ENCODE measurements at regions not wholly inside any gene's neighbourhood (a gene's known extent, or its start where the extent isn't known, plus 50 kb on each side); places are given as distances from the start of the nearest gene placed in this dataset.

DNA sequence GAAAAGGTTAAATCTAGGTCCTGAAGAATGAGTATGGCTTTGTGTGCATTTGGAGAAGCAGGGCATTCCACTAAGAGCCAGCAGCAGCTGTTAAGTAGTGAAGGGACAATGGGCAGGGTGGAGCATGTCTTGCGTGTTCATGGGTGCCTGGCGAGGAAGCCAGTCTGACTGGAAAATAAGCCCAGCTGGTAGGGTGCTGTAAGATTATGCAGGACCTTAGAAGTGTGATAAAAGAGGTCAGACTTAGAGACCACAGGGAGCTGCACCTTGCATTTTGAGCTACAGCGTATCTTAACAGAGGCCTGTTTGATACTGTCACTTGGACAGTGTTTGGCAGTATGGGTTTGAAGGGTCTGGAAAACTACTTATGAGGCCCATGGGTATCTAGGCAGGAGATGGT lies 131.7 kb upstream of the ELL2 start:
- H3K27ac ChIP-seq = no peak overlapping the region
- WGBS, 2 donors = 57 to 82% methylated on average over 3 of the region's 3 CpGs

GRCh38 chr5:96091874-96092273 lies 130.2 kb upstream of the ELL2 start:
- no peak for DNase-seq
- Histone ChIP-seq H3K4me1 (no peaks in the 10 kb centered on the region), H3K36me3 (no peaks in the 10 kb centered on the region), H3K27me3 (no peaks in the 10 kb centered on the region), H3K27ac (no peak overlapping the region), H3K9me3 (no peaks in the 10 kb centered on the region), H3K4me3 (no peak overlapping the region)
- 95 to 97% methylated on average over 1 of the region's 1 CpG for WGBS, 2 donors
- no peak for TF ChIP-seq POLR2A (IDR thresholded peaks at IDR 0.05)
- TF ChIP-seq, protein P1, sequence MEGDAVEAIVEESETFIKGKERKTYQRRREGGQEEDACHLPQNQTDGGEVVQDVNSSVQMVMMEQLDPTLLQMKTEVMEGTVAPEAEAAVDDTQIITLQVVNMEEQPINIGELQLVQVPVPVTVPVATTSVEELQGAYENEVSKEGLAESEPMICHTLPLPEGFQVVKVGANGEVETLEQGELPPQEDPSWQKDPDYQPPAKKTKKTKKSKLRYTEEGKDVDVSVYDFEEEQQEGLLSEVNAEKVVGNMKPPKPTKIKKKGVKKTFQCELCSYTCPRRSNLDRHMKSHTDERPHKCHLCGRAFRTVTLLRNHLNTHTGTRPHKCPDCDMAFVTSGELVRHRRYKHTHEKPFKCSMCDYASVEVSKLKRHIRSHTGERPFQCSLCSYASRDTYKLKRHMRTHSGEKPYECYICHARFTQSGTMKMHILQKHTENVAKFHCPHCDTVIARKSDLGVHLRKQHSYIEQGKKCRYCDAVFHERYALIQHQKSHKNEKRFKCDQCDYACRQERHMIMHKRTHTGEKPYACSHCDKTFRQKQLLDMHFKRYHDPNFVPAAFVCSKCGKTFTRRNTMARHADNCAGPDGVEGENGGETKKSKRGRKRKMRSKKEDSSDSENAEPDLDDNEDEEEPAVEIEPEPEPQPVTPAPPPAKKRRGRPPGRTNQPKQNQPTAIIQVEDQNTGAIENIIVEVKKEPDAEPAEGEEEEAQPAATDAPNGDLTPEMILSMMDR (IDR thresholded peaks at IDR 0.05) = no peak
- intact Hi-C loops (cut with DNase I) = no loop called here

More for the DNA sequence above, 131.7 kb upstream of the ELL2 start:
- Histone ChIP-seq H3K4me3 (no peak overlapping the region), H3K36me3 (no peaks in the 10 kb centered on the region), H3K9me3 (no peaks in the 10 kb centered on the region), H3K27me3 (no peaks in the 10 kb centered on the region), H3K4me1 (no peaks in the 10 kb centered on the region)
- intact Hi-C loops (cut with DNase I) = no loop called here
- TF ChIP-seq, protein P1 (IDR thresholded peaks at IDR 0.05) = no peak
- TF ChIP-seq POLR2AphosphoS5 (IDR thresholded peaks at IDR 0.05) = no peak
- TF ChIP-seq POLR2A (IDR thresholded peaks at IDR 0.05) = no peak
- TF ChIP-seq EP300 (IDR thresholded peaks at IDR 0.05) = no peak
- DNase-seq = no peak

- H3K4me1 ChIP-seq = no peaks in the 10 kb centered on the region
- intact Hi-C loops (cut with DNase I) = no loop called here
- no peaks in the 10 kb centered on the region for H3K9me3 ChIP-seq
- no peaks in the 10 kb centered on the region for H3K36me3 ChIP-seq
- H3K4me3 ChIP-seq = no peak overlapping the region
- no peaks in the 10 kb centered on the region for H3K27me3 ChIP-seq
- WGBS, 2 donors = 77 to 99% methylated on average over 1 of the region's 1 CpG
- DNase-seq = no peak
- H3K27ac ChIP-seq = no peak overlapping the region
- TF ChIP-seq, protein P1 (IDR thresholded peaks at IDR 0.05) = no peak
- TF ChIP-seq POLR2AphosphoS5 (IDR thresholded peaks at IDR 0.05) (no peak), EP300 (IDR thresholded peaks at IDR 0.05) (no peak), POLR2A (IDR thresholded peaks at IDR 0.05) (no peak)
These were observed 128.6 kb upstream of the ELL2 start for GRCh38 chr5:96090215-96090614.

DNA sequence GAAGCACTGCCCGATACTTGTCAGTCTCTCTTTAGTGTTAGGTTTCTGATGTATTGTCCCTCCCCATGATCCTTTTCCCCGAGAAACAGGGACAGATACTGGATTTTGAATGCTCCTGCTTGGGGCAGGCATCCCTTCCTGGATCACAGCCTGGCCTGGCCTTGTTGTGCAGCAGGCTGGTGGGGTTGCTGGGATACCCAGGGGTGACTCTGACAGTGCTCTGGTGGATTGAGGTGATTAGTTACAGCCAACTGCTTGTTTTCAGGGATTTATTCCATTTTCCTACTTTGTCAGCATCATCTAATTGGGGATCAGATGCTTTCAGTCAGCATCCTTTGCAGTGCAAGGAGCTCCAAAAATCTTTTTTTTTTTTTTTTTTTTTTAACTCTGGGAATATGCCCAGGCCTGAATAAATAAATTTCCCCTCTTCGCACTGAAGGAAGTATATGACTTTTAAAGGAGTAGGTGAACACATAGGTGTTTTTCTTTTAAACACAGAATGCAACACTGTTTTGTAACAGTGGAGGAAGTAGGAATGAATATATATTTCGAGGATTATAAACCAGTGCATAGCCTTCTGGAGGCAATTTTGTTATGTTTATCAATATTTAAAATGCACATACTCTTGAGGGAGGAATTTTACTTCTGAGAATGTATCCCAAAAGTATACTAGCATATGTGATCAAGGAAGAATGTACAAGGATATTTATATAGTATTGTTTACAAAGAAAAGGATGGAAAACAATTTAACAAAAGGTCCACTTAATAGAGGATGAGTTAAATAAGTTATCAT lies 127.3 kb upstream of the ELL2 start:
- H3K27ac ChIP-seq = no peak overlapping the region

More for the DNA sequence above, 127.3 kb upstream of the ELL2 start:
- no peaks in the 10 kb centered on the region for H3K4me1 ChIP-seq
- no peaks in the 10 kb centered on the region for H3K36me3 ChIP-seq
- DNase-seq = no peak
- TF ChIP-seq POLR2A (IDR thresholded peaks at IDR 0.05) (no peak), POLR2AphosphoS5 (IDR thresholded peaks at IDR 0.05) (no peak), EP300 (IDR thresholded peaks at IDR 0.05) (no peak)
- TF ChIP-seq, protein P1 (IDR thresholded peaks at IDR 0.05) = no peak
- no peaks in the 10 kb centered on the region for H3K9me3 ChIP-seq
- no peaks in the 10 kb centered on the region for H3K27me3 ChIP-seq
- WGBS, 2 donors = 89 to 90% methylated on average over 4 of the region's 4 CpGs
- H3K4me3 ChIP-seq = no peak overlapping the region
- intact Hi-C loops (cut with DNase I) = no loop called here

Data from sigmoid colon (tissue), 6 donors.